WTC11 (cell line): ENCODE measurements at regions not wholly inside any gene's neighbourhood (a gene's known extent, or its start where the extent isn't known, plus 50 kb on each side); places are given as distances from the start of the nearest gene placed in this dataset.
A peak's percentile ranks its signal among the peaks of the same experiment; 100 is the strongest.

Experiments used
- ATAC-seq: fragments of 200-7000 bp; cut with Tn5 transposase; 2 replicates; pipeline ENCODE4 v1.10.0; 2021; ENCODE audit warnings: mild to moderate bottlenecking, moderate library complexity
- CTCF ChIA-PET: fragments of 300-600 bp; sonication (Branson Sonifier 250); formaldehyde crosslinking; loops from one replicate; lab custom pipeline; 2021; ENCODE audit warnings: antibody characterized with exemption; lab: Charles Lee
- POLR2A ChIA-PET: fragments of 350-600 bp; sonication (Branson Sonifier 250); formaldehyde crosslinking; loops from one replicate; lab custom pipeline; 2021; ENCODE audit warnings: antibody characterized with exemption; lab: Charles Lee
- DNase-seq: peaks from one replicate; pipeline ENCODE4 v3.0.0; 2021; ENCODE audit warnings: low spot score
- H3K27ac Mint-ChIP-seq: 2 replicates; pipeline ENCODE4 v1.8.0; 2021; ENCODE audit warnings: mixed read lengths
- H3K27me3 Mint-ChIP-seq: 2 replicates; pipeline ENCODE4 v1.8.0; 2021; ENCODE audit warnings: low read depth, mild to moderate bottlenecking, moderate library complexity, mixed read lengths
- H3K36me3 Mint-ChIP-seq: 2 replicates; pipeline ENCODE4 v1.8.0; 2021; ENCODE audit warnings: mixed read lengths
- H3K4me1 Mint-ChIP-seq: 2 replicates; pipeline ENCODE4 v1.8.0; 2022; ENCODE audit warnings: mixed read lengths
- H3K4me3 Mint-ChIP-seq: 2 replicates; pipeline ENCODE4 v1.8.0; 2021; ENCODE audit warnings: mild to moderate bottlenecking, moderate library complexity, mixed read lengths
- H3K9me3 Mint-ChIP-seq: 2 replicates; pipeline ENCODE4 v1.8.0; 2021; ENCODE audit warnings: mixed read lengths
- ATF1 ChIP-seq: sonication (generic); formaldehyde crosslinking; IDR thresholded peaks from 2 replicates; pipeline ENCODE4 v1.8.1; 2023; ENCODE audit warnings: mild to moderate bottlenecking, moderate library complexity, missing genetic modification reagents
- CBFB ChIP-seq: sonication (generic); formaldehyde crosslinking; IDR thresholded peaks from 2 replicates; pipeline ENCODE4 v1.8.1; 2022; ENCODE audit warnings: mild to moderate bottlenecking, low read depth, missing genetic modification reagents
- CREB1 ChIP-seq: sonication (generic); formaldehyde crosslinking; IDR thresholded peaks from 2 replicates; pipeline ENCODE4 v1.8.0; 2023; ENCODE audit warnings: mild to moderate bottlenecking, missing genetic modification reagents
- CTCF ChIP-seq: fragments of 200-600 bp; IDR thresholded peaks from 2 replicates; pipeline ENCODE4 v1.8.0; 2022; ENCODE audit warnings: antibody characterized with exemption
- ESRRA ChIP-seq: sonication (generic); formaldehyde crosslinking; IDR thresholded peaks from 2 replicates; pipeline ENCODE4 v1.8.1; 2022; ENCODE audit warnings: mild to moderate bottlenecking, missing genetic modification reagents, borderline replicate concordance
- FOXK1 ChIP-seq: sonication (generic); formaldehyde crosslinking; IDR thresholded peaks from 2 replicates; pipeline ENCODE4 v1.8.0; 2022; ENCODE audit warnings: mild to moderate bottlenecking, moderate library complexity, missing genetic modification reagents
- FOXP4 ChIP-seq: sonication (generic); formaldehyde crosslinking; IDR thresholded peaks from 2 replicates; pipeline ENCODE4 v1.8.0; 2022; ENCODE audit warnings: mild to moderate bottlenecking, missing genetic modification reagents
- IRF1 ChIP-seq: sonication (generic); formaldehyde crosslinking; IDR thresholded peaks from 2 replicates; pipeline ENCODE4 v1.8.0; 2023; ENCODE audit warnings: missing genetic modification reagents
- JAZF1 ChIP-seq: fragments of 250-450 bp; sonication (Bioruptor Pico); IDR thresholded peaks from 2 replicates; pipeline ENCODE4 v1.9.0; 2021; ENCODE audit warnings: moderate library complexity, mild to moderate bottlenecking, inconsistent platforms
- MLX ChIP-seq: sonication (generic); formaldehyde crosslinking; IDR thresholded peaks from 2 replicates; pipeline ENCODE4 v1.8.1; 2023; ENCODE audit warnings: mild to moderate bottlenecking, missing genetic modification reagents, moderate library complexity
- MXD4 ChIP-seq: fragments of 250-450 bp; sonication (Bioruptor Pico); IDR thresholded peaks from 2 replicates; pipeline ENCODE4 v1.8.0; 2021; ENCODE audit warnings: mild to moderate bottlenecking, moderate library complexity, borderline replicate concordance
- NR1H2 ChIP-seq: sonication (generic); formaldehyde crosslinking; IDR thresholded peaks from 2 replicates; pipeline ENCODE4 v1.9.0; 2021; ENCODE audit warnings: mild to moderate bottlenecking, moderate library complexity, missing genetic modification reagents
- NR3C1 ChIP-seq: sonication (generic); formaldehyde crosslinking; conservative IDR thresholded peaks from 2 replicates; pipeline ENCODE4 v1.8.1; 2023; ENCODE audit warnings: low read depth, mild to moderate bottlenecking, missing genetic modification reagents
- PREB ChIP-seq: sonication (generic); formaldehyde crosslinking; IDR thresholded peaks from 2 replicates; pipeline ENCODE4 v1.8.1; 2022; ENCODE audit warnings: mild to moderate bottlenecking, missing genetic modification reagents, moderate library complexity, borderline replicate concordance
- PRRX2 ChIP-seq: fragments of 250-450 bp; sonication (Bioruptor Pico); IDR thresholded peaks from 2 replicates; pipeline ENCODE4 v1.8.0; 2021; ENCODE audit warnings: mild to moderate bottlenecking
- RORB ChIP-seq: fragments of 250-450 bp; sonication (Bioruptor Pico); IDR thresholded peaks from 2 replicates; pipeline ENCODE4 v1.9.0; 2021; ENCODE audit warnings: mild to moderate bottlenecking
- SOX15 ChIP-seq: fragments of 250-450 bp; sonication (Bioruptor Pico); IDR thresholded peaks from 2 replicates; pipeline ENCODE4 v1.9.0; 2021; ENCODE audit warnings: mild to moderate bottlenecking
- TEAD1 ChIP-seq: sonication (generic); formaldehyde crosslinking; IDR thresholded peaks from 2 replicates; pipeline ENCODE4 v1.8.0; 2022; ENCODE audit warnings: mild to moderate bottlenecking, missing genetic modification reagents
- TP53 ChIP-seq: sonication (generic); formaldehyde crosslinking; IDR thresholded peaks from 2 replicates; pipeline ENCODE4 v1.8.1; 2023; ENCODE audit warnings: mild to moderate bottlenecking, missing genetic modification reagents
- ZBTB21 ChIP-seq: sonication (generic); formaldehyde crosslinking; IDR thresholded peaks from 2 replicates; pipeline ENCODE4 v1.8.1; 2023; ENCODE audit warnings: mild to moderate bottlenecking, missing genetic modification reagents, borderline replicate concordance
- ZNF232 ChIP-seq: sonication (generic); formaldehyde crosslinking; IDR thresholded peaks from 2 replicates; pipeline ENCODE4 v1.8.0; 2022; ENCODE audit warnings: mild to moderate bottlenecking, missing genetic modification reagents

- Mint-ChIP-seq H3K9me3 (peaks cover 6% of the 10 kb centered on the region), H3K27me3 (no peaks in the 10 kb centered on the region), H3K36me3 (peaks cover 8% of the 10 kb centered on the region), H3K4me1 (peaks cover 58% of the 10 kb centered on the region), H3K4me3 (no peak overlapping the region), H3K27ac (peak overlapping the region; percentile 77; the same call in 1 of the 2 replicates)
- DNase-seq: no peak
- ChIA-PET CTCF (no interaction called here), POLR2A (no interaction called here)
- TF ChIP-seq PRRX2 (CRISPR knock-in tag) (no peak), PREB (CRISPR knock-in tag) (no peak), JAZF1 (CRISPR knock-in tag) (no peak), SOX15 (CRISPR knock-in tag) (no peak), MLX (CRISPR knock-in tag) (no peak), MXD4 (no peak), CREB1 (no peak)
- no peak for ATAC-seq
Observed at GRCh38 chr18:34550902-34551301, 159.2 kb upstream of the DTNA start.

- Mint-ChIP-seq H3K36me3 (peaks cover 8% of the 10 kb centered on the region), H3K27ac (no peak overlapping the region), H3K4me3 (no peak overlapping the region), H3K27me3 (no peaks in the 10 kb centered on the region), H3K4me1 (peaks cover 49% of the 10 kb centered on the region), H3K9me3 (peaks cover 6% of the 10 kb centered on the region)
- POLR2A ChIA-PET: no interaction called here
- TF ChIP-seq CBFB (CRISPR knock-in tag): no peak
- TF ChIP-seq ZBTB21 (CRISPR knock-in tag): no peak
- no peak for TF ChIP-seq ZNF232 (CRISPR knock-in tag)
- no peak for TF ChIP-seq RORB
- TF ChIP-seq TEAD1 (CRISPR knock-in tag): no peak
- no peak for TF ChIP-seq TP53
- no peak for TF ChIP-seq FOXP4 (CRISPR knock-in tag)
- TF ChIP-seq FOXK1 (CRISPR knock-in tag): no peak
- TF ChIP-seq IRF1 (CRISPR knock-in tag): no peak
- TF ChIP-seq NR1H2 (CRISPR knock-in tag): no peak
- no peak for TF ChIP-seq NR3C1 (CRISPR knock-in tag)
- no peak for TF ChIP-seq ESRRA
- no peak for TF ChIP-seq CTCF
- no peak for TF ChIP-seq ATF1 (CRISPR knock-in tag)
- ATAC-seq (no peak), DNase-seq (no peak)
- CTCF ChIA-PET: no interaction called here
Observed at GRCh38 chr18:34551824-34552223, 158.3 kb upstream of the DTNA start.
